Right lobe of liver (tissue), 4 donors: ENCODE measurements at regions not wholly inside any gene's neighbourhood (a gene's known extent, or its start where the extent isn't known, plus 50 kb on each side); places are given as distances from the start of the nearest gene placed in this dataset.

ENCODE experiments used
- POLR2A ChIP-seq: fragments of 450-650 bp; IDR thresholded peaks from one replicate; pipeline ENCODE4 v1.6.1; 2017; ENCODE audit warnings: antibody characterized with exemption, mild to moderate bottlenecking
- TF ChIP-seq, protein P1 (sequence below), 4 donors: fragments of 200-600 bp in 3 of 4; fragments of 450-650 bp in 1 of 4; IDR thresholded peaks; one replicate each; pipeline versions ENCODE4 v1.5.1 to v1.8.0; 2016 to 2022; ENCODE audit warnings: antibody characterized with exemption in 4 of 4, mild to moderate bottlenecking in 2 of 4
- donor health status: DM: no; HTN: no; CAD: no.
- donor health status: DM: no; HTN: no; CAD: no.
- donor health status: DM: no; HTN: yes; CAD: no.

DNA sequence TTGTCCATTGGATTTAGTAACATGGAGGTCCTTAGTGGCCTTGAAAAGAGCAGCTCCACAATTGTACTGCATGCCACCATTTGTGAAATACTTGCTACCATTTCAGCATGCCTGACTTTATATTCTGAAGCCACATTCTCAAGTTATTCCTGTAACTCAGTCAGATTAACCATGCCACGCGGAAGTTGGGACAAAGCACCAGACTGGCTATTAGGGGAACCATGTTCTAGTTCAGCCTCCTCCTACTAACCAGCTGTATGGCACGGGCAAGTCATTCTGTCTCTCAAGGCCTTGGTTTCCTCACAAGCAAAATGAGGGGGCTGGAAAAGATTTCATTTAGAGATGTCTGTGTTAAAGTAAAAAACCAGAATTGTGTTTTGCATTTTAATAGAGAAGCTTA lies 418.0 kb downstream of the PLK2 start:
- TF ChIP-seq, protein P1, sequence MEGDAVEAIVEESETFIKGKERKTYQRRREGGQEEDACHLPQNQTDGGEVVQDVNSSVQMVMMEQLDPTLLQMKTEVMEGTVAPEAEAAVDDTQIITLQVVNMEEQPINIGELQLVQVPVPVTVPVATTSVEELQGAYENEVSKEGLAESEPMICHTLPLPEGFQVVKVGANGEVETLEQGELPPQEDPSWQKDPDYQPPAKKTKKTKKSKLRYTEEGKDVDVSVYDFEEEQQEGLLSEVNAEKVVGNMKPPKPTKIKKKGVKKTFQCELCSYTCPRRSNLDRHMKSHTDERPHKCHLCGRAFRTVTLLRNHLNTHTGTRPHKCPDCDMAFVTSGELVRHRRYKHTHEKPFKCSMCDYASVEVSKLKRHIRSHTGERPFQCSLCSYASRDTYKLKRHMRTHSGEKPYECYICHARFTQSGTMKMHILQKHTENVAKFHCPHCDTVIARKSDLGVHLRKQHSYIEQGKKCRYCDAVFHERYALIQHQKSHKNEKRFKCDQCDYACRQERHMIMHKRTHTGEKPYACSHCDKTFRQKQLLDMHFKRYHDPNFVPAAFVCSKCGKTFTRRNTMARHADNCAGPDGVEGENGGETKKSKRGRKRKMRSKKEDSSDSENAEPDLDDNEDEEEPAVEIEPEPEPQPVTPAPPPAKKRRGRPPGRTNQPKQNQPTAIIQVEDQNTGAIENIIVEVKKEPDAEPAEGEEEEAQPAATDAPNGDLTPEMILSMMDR (IDR thresholded peaks at IDR 0.05) = no peak
- no peak for TF ChIP-seq POLR2A
